HEK293 (cell line): ENCODE measurements at regions not wholly inside any gene's neighbourhood (a gene's known extent, or its start where the extent isn't known, plus 50 kb on each side); places are given as distances from the start of the nearest gene placed in this dataset.
A peak's percentile ranks its signal among the peaks of the same experiment; 100 is the strongest.

Source experiments
- CTCF ChIA-PET: fragments of 350-600 bp; formaldehyde crosslinking; extraction: SDS; loops from one replicate; lab custom pipeline; 2021; ENCODE audit warnings: antibody characterized with exemption; lab: Yijun Ruan, JAX
- POLR2A ChIA-PET: fragments of 300-600 bp; formaldehyde crosslinking; extraction: SDS; loops from one replicate; lab custom pipeline; 2020; ENCODE audit warnings: antibody characterized with exemption, inconsistent platforms; lab: Yijun Ruan, JAX
- H3K27ac ChIP-seq: fragments of 200-500 bp; sonication (Bioruptor generic); 2 replicates; pipeline ENCODE4 v1.5.1; 2014; ENCODE audit warnings: low read depth, low read length, control low read depth, inconsistent platforms; ENCODE audit errors: extremely low read depth
- H3K36me3 ChIP-seq, 2 experiments: fragments of 200-500 bp in 1 of 2; sonication (Bioruptor generic) in 1 of 2; 1 replicate in 1 of 2; 2 replicates in 1 of 2; pipeline ENCODE4 v1.5.1; 2014 to 2017; ENCODE audit warnings: inconsistent platforms in 2 of 2, low read length in 2 of 2; ENCODE audit not compliant: control insufficient read depth in 2 of 2, insufficient read depth in 1 of 2
- H3K4me1 ChIP-seq: fragments of 200-500 bp; sonication (Bioruptor generic); 2 replicates; pipeline ENCODE4 v1.5.1; 2014; ENCODE audit warnings: mild to moderate bottlenecking, low read length, inconsistent platforms; ENCODE audit not compliant: control insufficient read depth, insufficient read depth
- H3K4me3 ChIP-seq: 2 replicates; pipeline ENCODE4 v1.5.1; 2011; ENCODE audit warnings: low read depth, mild to moderate bottlenecking, control low read depth, low read length, moderate library complexity
- H3K9me3 ChIP-seq: fragments of 200-500 bp; sonication (Bioruptor generic); 2 replicates; pipeline ENCODE4 v1.5.1; 2014; ENCODE audit warnings: low read depth, low read length, inconsistent platforms; ENCODE audit not compliant: control insufficient read depth, insufficient read depth
- ATF2 ChIP-seq: fragments of 450-650 bp; formaldehyde crosslinking; IDR thresholded peaks from 2 replicates; pipeline ENCODE4 v1.5.1; 2016; ENCODE audit warnings: missing biosample characterization, missing genetic modification characterization, low read depth
- HOXA7 ChIP-seq: sonication (generic); formaldehyde crosslinking; IDR thresholded peaks from 2 replicates; pipeline ENCODE4 v1.8.1; 2022; ENCODE audit warnings: missing genetic modification reagents, borderline replicate concordance
- HOXC10 ChIP-seq: sonication (generic); formaldehyde crosslinking; IDR thresholded peaks from 2 replicates; pipeline ENCODE4 v1.8.1; 2023; ENCODE audit warnings: mild to moderate bottlenecking, missing genetic modification reagents
- YY2 ChIP-seq: fragments of 450-650 bp; formaldehyde crosslinking; IDR thresholded peaks from 2 replicates; pipeline ENCODE4 v1.5.1; 2016; ENCODE audit warnings: missing biosample characterization, missing genetic modification characterization
- ZBTB11 ChIP-seq: fragments of 450-650 bp; formaldehyde crosslinking; conservative IDR thresholded peaks from 2 replicates; pipeline ENCODE4 v1.5.1; 2016; ENCODE audit warnings: low read depth, missing biosample characterization, missing genetic modification characterization
- ZBTB21 ChIP-seq: fragments of 450-650 bp; formaldehyde crosslinking; IDR thresholded peaks from 2 replicates; pipeline ENCODE4 v1.5.1; 2017; ENCODE audit warnings: missing biosample characterization, missing genetic modification characterization
- ZBTB44 ChIP-seq: fragments of 450-650 bp; IDR thresholded peaks from 2 replicates; pipeline ENCODE4 v1.5.1; 2018; ENCODE audit warnings: missing biosample characterization, mild to moderate bottlenecking, missing genetic modification characterization
- ZIC2 ChIP-seq: fragments of 450-650 bp; formaldehyde crosslinking; IDR thresholded peaks from 2 replicates; pipeline ENCODE4 v1.5.1; 2016; ENCODE audit warnings: missing biosample characterization, missing genetic modification characterization
- ZNF148 ChIP-seq: fragments of 450-650 bp; formaldehyde crosslinking; IDR thresholded peaks from 2 replicates; pipeline ENCODE4 v1.5.0; 2017; ENCODE audit warnings: missing biosample characterization, missing genetic modification characterization, borderline replicate concordance
- ZNF169 ChIP-seq: fragments of 450-650 bp; formaldehyde crosslinking; IDR thresholded peaks from 2 replicates; pipeline ENCODE4 v1.5.1; 2016; ENCODE audit warnings: missing biosample characterization, missing genetic modification characterization
- ZNF19 ChIP-seq: fragments of 450-650 bp; formaldehyde crosslinking; IDR thresholded peaks from 2 replicates; pipeline ENCODE4; 2016; ENCODE audit warnings: missing biosample characterization, missing genetic modification characterization, low read depth
- ZNF202 ChIP-seq: fragments of 450-650 bp; formaldehyde crosslinking; IDR thresholded peaks from 2 replicates; pipeline ENCODE4 v1.5.1; 2016; ENCODE audit warnings: missing biosample characterization, missing genetic modification characterization, borderline replicate concordance
- ZNF221 ChIP-seq: fragments of 450-650 bp; formaldehyde crosslinking; IDR thresholded peaks from 2 replicates; pipeline ENCODE4 v1.5.1; 2017; ENCODE audit warnings: missing biosample characterization, missing genetic modification characterization, borderline replicate concordance
- ZNF274 ChIP-seq, 2 experiments: fragments of 200-500 bp in 1 of 2; fragments of 450-650 bp in 1 of 2; sonication (Bioruptor generic) in 1 of 2; formaldehyde crosslinking in 1 of 2; IDR thresholded peaks; 2 replicates each; pipeline versions ENCODE4 v1.5.1 to v1.6.1; 2014 to 2016; ENCODE audit warnings: borderline replicate concordance in 1 of 2, inconsistent platforms in 1 of 2, low read length in 1 of 2, missing biosample characterization in 1 of 2, missing genetic modification characterization in 1 of 2
- ZNF280C ChIP-seq: fragments of 450-650 bp; formaldehyde crosslinking; IDR thresholded peaks from 2 replicates; pipeline ENCODE4 v1.5.1; 2016; ENCODE audit warnings: missing biosample characterization, missing genetic modification characterization
- ZNF280D ChIP-seq: fragments of 450-650 bp; formaldehyde crosslinking; IDR thresholded peaks from 2 replicates; pipeline ENCODE4 v1.5.1; 2016; ENCODE audit warnings: missing biosample characterization, missing genetic modification characterization
- ZNF354C ChIP-seq: fragments of 450-650 bp; formaldehyde crosslinking; IDR thresholded peaks from 2 replicates; pipeline ENCODE4 v1.5.1; 2016; ENCODE audit warnings: missing biosample characterization, missing genetic modification characterization, low read depth, borderline replicate concordance
- ZNF529 ChIP-seq: fragments of 450-650 bp; formaldehyde crosslinking; IDR thresholded peaks from 2 replicates; pipeline ENCODE4 v1.5.1; 2017; ENCODE audit warnings: missing genetic modification characterization, missing biosample characterization; ENCODE audit not compliant: insufficient replicate concordance
- ZNF629 ChIP-seq: fragments of 450-650 bp; formaldehyde crosslinking; IDR thresholded peaks from 2 replicates; pipeline ENCODE4 v1.5.1; 2017; ENCODE audit warnings: missing biosample characterization, missing genetic modification characterization
- ZSCAN18 ChIP-seq: fragments of 450-650 bp; formaldehyde crosslinking; IDR thresholded peaks from 2 replicates; pipeline ENCODE4 v1.5.1; 2016; ENCODE audit warnings: missing biosample characterization, missing genetic modification characterization

- TF ChIP-seq ZNF280D (tag by site-specific recombination) (0 out of 2 replicates have a peak, but pooled peaks have one; percentile 45), ZNF202 (tag by site-specific recombination) (no peak), ATF2 (peak; percentile 97), ZNF274 (IDR thresholded peaks at IDR 0.05; ENCODE audit: low read length) (no peak), ZNF274 (tag by site-specific recombination; IDR thresholded peaks at IDR 0.05; ENCODE audit: borderline replicate concordance) (no peak), ZSCAN18 (0 out of 2 replicates have a peak, but pooled peaks have one; percentile 61), ZNF354C (tag by site-specific recombination) (no peak), ZNF19 (tag by site-specific recombination) (no peak), YY2 (tag by site-specific recombination) (peak; percentile 43; the same call in 1 of the 2 replicates), ZNF529 (no peak), ZNF169 (tag by site-specific recombination) (peak; percentile 52; the same call in 1 of the 2 replicates), ZIC2 (tag by site-specific recombination) (no peak), ZBTB21 (peak; percentile 98), ZNF148 (tag by site-specific recombination) (0 out of 2 replicates have a peak, but pooled peaks have one; percentile 45), ZBTB11 (tag by site-specific recombination) (no peak), ZBTB44 (tag by site-specific recombination) (no peak), HOXC10 (CRISPR knock-in tag) (no peak), ZNF221 (tag by site-specific recombination) (no peak), HOXA7 (CRISPR knock-in tag) (no peak), ZNF629 (tag by site-specific recombination) (peak; percentile 91), ZNF280C (tag by site-specific recombination) (no peak)
- no peak overlapping the region for H3K27ac ChIP-seq
- no peaks in the 10 kb centered on the region for H3K4me1 ChIP-seq
- H3K36me3 ChIP-seq = no peaks in the 10 kb centered on the region
- ChIA-PET CTCF (interaction anchor here (0.7 kb wide), 1 partner anchor 602 kb away, joined by 3 read pairs; no protein-coding TSS in a partner anchor), POLR2A (no interaction called here)
- H3K4me3 ChIP-seq = no peak overlapping the region
- no peaks in the 10 kb centered on the region for H3K9me3 ChIP-seq
Measured at GRCh38 chr1:5111581-5111980, 457.2 kb downstream of the AJAP1 start.
